ENCODE measurements at regions not wholly inside any gene's neighbourhood (a gene's known extent, or its start where the extent isn't known, plus 50 kb on each side); places are given as distances from the start of the nearest gene placed in this dataset.

DNA sequence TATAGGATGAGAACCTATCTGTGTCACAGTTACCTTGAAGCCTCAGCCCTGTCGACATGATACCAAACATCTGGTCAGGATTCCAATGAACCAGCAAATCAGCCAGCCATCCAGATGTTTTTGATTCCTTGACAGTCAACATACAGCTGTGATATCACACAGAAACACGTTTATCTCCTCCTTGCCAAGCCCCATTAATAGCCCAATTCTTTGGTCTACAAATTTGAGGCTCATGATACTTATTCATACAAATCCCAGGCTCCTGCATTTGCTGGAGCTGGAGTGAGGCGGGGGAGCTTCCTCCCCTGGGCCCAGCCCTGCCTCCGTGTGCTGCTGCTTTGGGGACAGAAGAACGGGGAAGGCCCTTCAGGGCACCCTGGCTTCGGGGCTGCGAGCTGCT, 611.6 kb upstream of the SALL3 start:
- TF ChIP-seq, protein P1, sequence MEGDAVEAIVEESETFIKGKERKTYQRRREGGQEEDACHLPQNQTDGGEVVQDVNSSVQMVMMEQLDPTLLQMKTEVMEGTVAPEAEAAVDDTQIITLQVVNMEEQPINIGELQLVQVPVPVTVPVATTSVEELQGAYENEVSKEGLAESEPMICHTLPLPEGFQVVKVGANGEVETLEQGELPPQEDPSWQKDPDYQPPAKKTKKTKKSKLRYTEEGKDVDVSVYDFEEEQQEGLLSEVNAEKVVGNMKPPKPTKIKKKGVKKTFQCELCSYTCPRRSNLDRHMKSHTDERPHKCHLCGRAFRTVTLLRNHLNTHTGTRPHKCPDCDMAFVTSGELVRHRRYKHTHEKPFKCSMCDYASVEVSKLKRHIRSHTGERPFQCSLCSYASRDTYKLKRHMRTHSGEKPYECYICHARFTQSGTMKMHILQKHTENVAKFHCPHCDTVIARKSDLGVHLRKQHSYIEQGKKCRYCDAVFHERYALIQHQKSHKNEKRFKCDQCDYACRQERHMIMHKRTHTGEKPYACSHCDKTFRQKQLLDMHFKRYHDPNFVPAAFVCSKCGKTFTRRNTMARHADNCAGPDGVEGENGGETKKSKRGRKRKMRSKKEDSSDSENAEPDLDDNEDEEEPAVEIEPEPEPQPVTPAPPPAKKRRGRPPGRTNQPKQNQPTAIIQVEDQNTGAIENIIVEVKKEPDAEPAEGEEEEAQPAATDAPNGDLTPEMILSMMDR (IDR thresholded peaks at IDR 0.05): no peak
- no peak for TF ChIP-seq POLR2A (IDR thresholded peaks at IDR 0.05)
- intact Hi-C loops (cut with DNase I; ENCODE audit: low total_unique reads): no loop called here
- WGBS, 2 donors: 52 to 69% methylated on average over 6 to 7 of the region's 7 CpGs
- no peak overlapping the region for H3K4me3 ChIP-seq (ENCODE audit: low read depth, poor library complexity, severe bottlenecking)
- no peak for DNase-seq (ENCODE audit: low spot score in 2 of 2)

GRCh38 chr18:78368726-78369125, 610.9 kb upstream of the SALL3 start:
- DNase-seq (ENCODE audit: low spot score in 2 of 2): no peak
- H3K4me3 ChIP-seq (ENCODE audit: low read depth, poor library complexity, severe bottlenecking): no peak overlapping the region
- intact Hi-C loops (cut with DNase I; ENCODE audit: low total_unique reads): no loop called here
- 81 to 94% methylated on average over 10 of the region's 10 CpGs for WGBS, 2 donors
- TF ChIP-seq, protein P1 (IDR thresholded peaks at IDR 0.05): no peak
- TF ChIP-seq POLR2A (IDR thresholded peaks at IDR 0.05): no peak

DNA sequence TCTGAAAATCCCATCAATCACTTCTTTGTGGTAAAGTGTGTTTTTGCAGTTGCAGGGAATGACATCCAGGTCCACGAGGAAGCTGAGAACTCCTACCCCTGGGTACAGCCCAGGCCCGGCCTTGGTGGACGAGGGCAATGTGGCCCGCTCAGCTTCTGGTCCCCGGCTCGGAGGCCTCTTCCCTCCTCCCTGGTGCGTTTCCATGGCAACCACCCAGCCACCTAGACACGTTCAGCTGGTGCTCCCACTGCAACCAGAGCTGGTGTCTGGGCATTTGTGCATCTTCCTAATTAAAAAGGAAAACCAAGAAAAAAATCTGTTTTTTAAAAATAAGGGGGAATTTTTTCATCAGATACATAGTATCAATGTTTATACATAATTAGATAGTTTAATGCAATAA, 603.6 kb upstream of the SALL3 start:
- no peak for DNase-seq (ENCODE audit: low spot score in 2 of 2)
- 76 to 77% methylated on average over 8 of the region's 8 CpGs for WGBS, 2 donors
- intact Hi-C loops (cut with DNase I; ENCODE audit: low total_unique reads): no loop called here
- H3K4me3 ChIP-seq (ENCODE audit: low read depth, poor library complexity, severe bottlenecking): no peak overlapping the region
- TF ChIP-seq, protein P1 (IDR thresholded peaks at IDR 0.05): no peak
- no peak for TF ChIP-seq POLR2A (IDR thresholded peaks at IDR 0.05)

- DNase-seq (ENCODE audit: low spot score in 2 of 2): no peak
- intact Hi-C loops (cut with DNase I; ENCODE audit: low total_unique reads): no loop called here
- 76 to 78% methylated on average over 7 of the region's 7 CpGs for WGBS, 2 donors
- no peak overlapping the region for H3K4me3 ChIP-seq (ENCODE audit: low read depth, poor library complexity, severe bottlenecking)
- no peak for TF ChIP-seq POLR2A (IDR thresholded peaks at IDR 0.05)
- TF ChIP-seq, protein P1 (IDR thresholded peaks at IDR 0.05): no peak
These were observed 601.2 kb upstream of the SALL3 start for GRCh38 chr18:78378403-78378802.

- TF ChIP-seq, protein P1 (IDR thresholded peaks at IDR 0.05): no peak
- 83 to 84% methylated on average over 3 of the region's 3 CpGs for WGBS, 2 donors
These were observed 600.6 kb upstream of the SALL3 start for GRCh38 chr18:78378983-78379382.

DNA sequence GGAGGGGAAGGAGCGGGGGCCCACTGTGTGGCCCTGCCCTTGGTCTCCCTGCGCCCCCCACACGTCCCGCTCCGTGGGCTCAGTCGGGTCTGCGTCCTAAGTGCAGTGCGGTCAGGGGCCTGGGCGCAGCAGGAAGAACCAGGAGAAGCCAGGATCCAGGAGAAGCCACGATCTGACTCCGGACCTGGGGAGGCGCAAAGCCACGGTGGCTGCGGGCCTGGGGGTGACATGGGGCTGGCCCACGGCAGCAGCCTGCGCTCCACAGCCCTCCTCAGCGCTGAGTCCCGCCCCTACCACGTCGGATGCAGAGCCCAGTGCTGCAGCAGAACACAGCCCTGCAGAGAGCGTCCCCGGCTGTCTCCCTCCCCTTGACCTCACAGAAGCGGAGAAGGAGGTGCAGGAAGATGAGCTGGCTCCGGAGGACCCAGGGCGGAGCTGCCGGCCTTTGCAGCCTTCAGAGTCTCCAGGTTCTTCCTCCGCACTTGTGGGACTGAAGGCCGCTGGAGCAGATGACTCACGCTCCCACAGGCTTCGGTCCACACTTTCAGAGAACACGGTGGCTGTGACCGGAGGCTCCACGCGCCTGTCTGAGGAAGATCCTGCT, 589.2 kb upstream of the SALL3 start:
- 87 to 97% methylated on average over 23 to 30 of the region's 34 CpGs for WGBS, 2 donors
- no peak overlapping the region for H3K4me3 ChIP-seq (ENCODE audit: low read depth, poor library complexity, severe bottlenecking)
- no peak for DNase-seq (ENCODE audit: low spot score in 2 of 2)
- intact Hi-C loops (cut with DNase I; ENCODE audit: low total_unique reads): no loop called here
- TF ChIP-seq, protein P1 (IDR thresholded peaks at IDR 0.05): no peak

More at GRCh38 chr18:78378983-78379382, 600.6 kb upstream of the SALL3 start:
- no peak overlapping the region for H3K4me3 ChIP-seq (ENCODE audit: low read depth, poor library complexity, severe bottlenecking)
- intact Hi-C loops (cut with DNase I; ENCODE audit: low total_unique reads): no loop called here
- DNase-seq (ENCODE audit: low spot score in 2 of 2): no peak
